ENCODE measurements at regions not wholly inside any gene's neighbourhood (a gene's known extent, or its start where the extent isn't known, plus 50 kb on each side); places are given as distances from the start of the nearest gene placed in this dataset.

DNA sequence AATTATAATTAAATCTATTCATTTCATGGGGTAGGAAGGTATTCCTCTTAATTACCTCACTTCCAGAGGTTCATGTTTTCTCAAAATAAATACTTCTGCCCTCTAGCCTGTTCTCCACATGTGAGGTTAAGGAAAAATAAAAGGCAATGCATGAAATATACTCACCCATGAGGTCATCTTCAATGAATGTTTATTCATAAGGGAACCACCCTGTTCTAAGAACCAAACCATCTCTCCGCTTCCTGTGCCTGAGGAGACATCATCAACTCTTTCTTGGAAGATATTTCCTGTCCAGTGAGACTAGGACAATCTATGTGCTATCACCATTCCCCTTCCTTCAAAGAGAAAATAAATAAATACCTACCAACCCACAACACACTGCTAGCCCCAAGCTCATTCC lies 513.7 kb upstream of the PLXNA2 start:
- no peaks in the 10 kb centered on the region for H3K36me3 ChIP-seq (ENCODE audit: low read length)
- no peak overlapping the region for H2AFZ ChIP-seq (ENCODE audit: low read depth, low read length, severe bottlenecking)
- H3F3A ChIP-seq (ENCODE audit: insufficient read depth) = no peaks in the 10 kb centered on the region
- H3K79me2 ChIP-seq (ENCODE audit: insufficient read depth, low read length) = no peaks in the 10 kb centered on the region
- H3K9me3 ChIP-seq (ENCODE audit: insufficient read depth, low read length) = no peaks in the 10 kb centered on the region
- no peak overlapping the region for H3K9ac ChIP-seq (ENCODE audit: low read length)
- TF ChIP-seq, protein P1, sequence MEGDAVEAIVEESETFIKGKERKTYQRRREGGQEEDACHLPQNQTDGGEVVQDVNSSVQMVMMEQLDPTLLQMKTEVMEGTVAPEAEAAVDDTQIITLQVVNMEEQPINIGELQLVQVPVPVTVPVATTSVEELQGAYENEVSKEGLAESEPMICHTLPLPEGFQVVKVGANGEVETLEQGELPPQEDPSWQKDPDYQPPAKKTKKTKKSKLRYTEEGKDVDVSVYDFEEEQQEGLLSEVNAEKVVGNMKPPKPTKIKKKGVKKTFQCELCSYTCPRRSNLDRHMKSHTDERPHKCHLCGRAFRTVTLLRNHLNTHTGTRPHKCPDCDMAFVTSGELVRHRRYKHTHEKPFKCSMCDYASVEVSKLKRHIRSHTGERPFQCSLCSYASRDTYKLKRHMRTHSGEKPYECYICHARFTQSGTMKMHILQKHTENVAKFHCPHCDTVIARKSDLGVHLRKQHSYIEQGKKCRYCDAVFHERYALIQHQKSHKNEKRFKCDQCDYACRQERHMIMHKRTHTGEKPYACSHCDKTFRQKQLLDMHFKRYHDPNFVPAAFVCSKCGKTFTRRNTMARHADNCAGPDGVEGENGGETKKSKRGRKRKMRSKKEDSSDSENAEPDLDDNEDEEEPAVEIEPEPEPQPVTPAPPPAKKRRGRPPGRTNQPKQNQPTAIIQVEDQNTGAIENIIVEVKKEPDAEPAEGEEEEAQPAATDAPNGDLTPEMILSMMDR (IDR thresholded peaks at IDR 0.05; ENCODE audit: insufficient read depth, low read length, poor library complexity, severe bottlenecking) = no peak
- TF ChIP-seq EZH2phosphoT487 (conservative IDR thresholded peaks at IDR 0.05; ENCODE audit: low read length) = no peak
- H3K4me3 ChIP-seq (ENCODE audit: insufficient read depth, low read length, poor library complexity, severe bottlenecking) = no peak overlapping the region
- no peak overlapping the region for H3K4me2 ChIP-seq (ENCODE audit: low read depth, low read length, poor library complexity, severe bottlenecking)
- no peaks in the 10 kb centered on the region for H3K9me2 ChIP-seq (replicated peaks; ENCODE audit: insufficient read depth, low read length)
- H3K27ac ChIP-seq (ENCODE audit: low read depth, low read length) = no peak overlapping the region
- no peaks in the 10 kb centered on the region for H3K27me3 ChIP-seq (ENCODE audit: low read length)
- no peaks in the 10 kb centered on the region for H4K20me1 ChIP-seq (ENCODE audit: low read depth, low read length)

DNA sequence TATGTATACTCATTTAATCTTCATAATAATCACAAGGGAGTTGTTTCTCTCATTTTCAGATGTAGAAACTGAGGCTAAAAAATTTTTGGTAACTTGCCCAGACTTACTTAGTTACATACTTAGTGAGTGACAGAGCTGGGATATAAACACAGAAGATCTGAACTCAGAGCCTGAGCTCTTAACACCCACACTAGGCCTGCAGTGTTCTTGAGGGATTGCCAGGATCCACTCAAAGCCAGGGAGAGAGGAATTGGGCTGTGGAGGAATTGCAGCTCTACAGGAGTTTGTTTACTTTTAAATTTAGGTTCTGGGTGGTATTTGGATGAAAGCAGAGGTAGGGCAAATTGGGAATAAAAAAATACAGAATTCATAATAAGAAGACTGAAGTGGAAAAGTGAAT lies 515.1 kb upstream of the PLXNA2 start:
- Histone ChIP-seq H3K36me3 (ENCODE audit: low read length) (no peaks in the 10 kb centered on the region), H2AFZ (ENCODE audit: low read depth, low read length, severe bottlenecking) (no peak overlapping the region), H3K79me2 (ENCODE audit: insufficient read depth, low read length) (no peaks in the 10 kb centered on the region), H3F3A (ENCODE audit: insufficient read depth) (no peaks in the 10 kb centered on the region), H3K27ac (ENCODE audit: low read depth, low read length) (no peak overlapping the region), H3K9me3 (ENCODE audit: insufficient read depth, low read length) (no peaks in the 10 kb centered on the region), H3K9me2 (replicated peaks; ENCODE audit: insufficient read depth, low read length) (no peaks in the 10 kb centered on the region), H3K4me2 (ENCODE audit: low read depth, low read length, poor library complexity, severe bottlenecking) (no peak overlapping the region), H3K27me3 (ENCODE audit: low read length) (no peaks in the 10 kb centered on the region), H3K4me3 (ENCODE audit: insufficient read depth, low read length, poor library complexity, severe bottlenecking) (no peak overlapping the region), H4K20me1 (ENCODE audit: low read depth, low read length) (no peaks in the 10 kb centered on the region), H3K9ac (ENCODE audit: low read length) (no peak overlapping the region)
- TF ChIP-seq, protein P1 (IDR thresholded peaks at IDR 0.05; ENCODE audit: insufficient read depth, low read length, poor library complexity, severe bottlenecking) = no peak
- no peak for TF ChIP-seq EZH2phosphoT487 (conservative IDR thresholded peaks at IDR 0.05; ENCODE audit: low read length)

DNA sequence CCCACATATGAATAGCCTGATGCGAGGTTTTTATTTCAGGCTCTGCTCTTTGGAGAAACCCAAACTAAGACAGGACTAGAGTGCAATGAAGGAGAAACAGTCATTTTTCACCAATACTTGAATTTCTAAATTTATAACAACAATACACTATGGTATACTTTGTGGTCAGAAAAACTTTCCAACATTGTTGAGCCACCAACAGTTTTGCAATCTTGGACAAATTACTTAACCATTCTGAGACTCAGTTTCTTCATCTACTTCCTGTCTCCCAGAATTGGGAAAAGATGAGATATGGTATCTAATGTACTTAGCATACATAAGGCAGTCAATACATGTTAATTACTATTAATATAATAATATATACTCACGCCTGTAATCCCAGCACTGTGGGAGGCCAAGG lies 519.8 kb upstream of the PLXNA2 start:
- no peak overlapping the region for H3K9ac ChIP-seq (ENCODE audit: low read length)
- no peaks in the 10 kb centered on the region for H3K9me2 ChIP-seq (replicated peaks; ENCODE audit: insufficient read depth, low read length)
- no peaks in the 10 kb centered on the region for H3F3A ChIP-seq (ENCODE audit: insufficient read depth)
- no peak for TF ChIP-seq EZH2phosphoT487 (conservative IDR thresholded peaks at IDR 0.05; ENCODE audit: low read length)
- TF ChIP-seq, protein P1 (IDR thresholded peaks at IDR 0.05; ENCODE audit: insufficient read depth, low read length, poor library complexity, severe bottlenecking) = no peak
- H2AFZ ChIP-seq (ENCODE audit: low read depth, low read length, severe bottlenecking) = no peak overlapping the region
- H3K9me3 ChIP-seq (ENCODE audit: insufficient read depth, low read length) = no peaks in the 10 kb centered on the region
- no peaks in the 10 kb centered on the region for H4K20me1 ChIP-seq (ENCODE audit: low read depth, low read length)
- H3K36me3 ChIP-seq (ENCODE audit: low read length) = no peaks in the 10 kb centered on the region
- no peak overlapping the region for H3K27ac ChIP-seq (ENCODE audit: low read depth, low read length)
- H3K4me2 ChIP-seq (ENCODE audit: low read depth, low read length, poor library complexity, severe bottlenecking) = no peak overlapping the region
- no peaks in the 10 kb centered on the region for H3K27me3 ChIP-seq (ENCODE audit: low read length)
- H3K4me3 ChIP-seq (ENCODE audit: insufficient read depth, low read length, poor library complexity, severe bottlenecking) = no peak overlapping the region
- H3K79me2 ChIP-seq (ENCODE audit: insufficient read depth, low read length) = no peaks in the 10 kb centered on the region

All from SU-DHL-6 (cell line).